Lung (tissue), 11 donors: ENCODE measurements at regions not wholly inside any gene's neighbourhood (a gene's known extent, or its start where the extent isn't known, plus 50 kb on each side); places are given as distances from the start of the nearest gene placed in this dataset.
"Not testable (repeated sequence)": the region's sequence is repeated elsewhere in the genome, so short reads cannot be mapped to it uniquely, and the experiment has no call there.

Experiments used
- ATAC-seq: fragments of 200-7000 bp; cut with Tn5 transposase; one replicate; pipeline ENCODE4 v1.9.1; 2020; ENCODE audit warnings: moderate number of reproducible peaks; ENCODE audit not compliant: insufficient read depth, low FRiP score
- DNase-seq, 3 donors: peaks; one replicate each; pipeline ENCODE4 v3.0.0-alpha.2; 2013 to 2017
- H3K27ac ChIP-seq, 2 donors: one replicate each; pipeline ENCODE4 v1.5.1; 2013; ENCODE audit warnings: mild to moderate bottlenecking in 2 of 2, moderate library complexity in 2 of 2, control low read depth in 1 of 2, inconsistent platforms in 1 of 2, low read depth in 1 of 2, low read length in 1 of 2
- H3K27me3 ChIP-seq, 3 donors: one replicate each; pipeline ENCODE4 v1.5.1; 2013; ENCODE audit warnings: low read length in 2 of 3; ENCODE audit not compliant: control insufficient read depth in 3 of 3, insufficient read depth in 3 of 3
- H3K36me3 ChIP-seq, 4 donors: one replicate each; pipeline ENCODE4 v1.5.1; 2013; ENCODE audit warnings: low read length in 4 of 4, mild to moderate bottlenecking in 1 of 4, moderate library complexity in 1 of 4; ENCODE audit not compliant: control insufficient read depth in 4 of 4, insufficient read depth in 4 of 4
- H3K4me1 ChIP-seq, 5 donors: one replicate each; pipeline ENCODE4 v1.5.1; 2013; ENCODE audit warnings: low read length in 5 of 5, mild to moderate bottlenecking in 2 of 5, moderate library complexity in 1 of 5; ENCODE audit not compliant: control insufficient read depth in 5 of 5, insufficient read depth in 5 of 5
- H3K4me3 ChIP-seq: one replicate; pipeline ENCODE4 v1.5.1; 2013; ENCODE audit warnings: mild to moderate bottlenecking, control low read depth, moderate library complexity
- H3K9ac ChIP-seq, 2 donors: one replicate each; pipeline ENCODE4 v1.5.1; 2013; ENCODE audit warnings: low read length in 2 of 2, control low read depth in 1 of 2; ENCODE audit not compliant: insufficient read depth in 1 of 2
- H3K9me3 ChIP-seq, 4 donors: one replicate each; pipeline ENCODE4 v1.5.1; 2013; ENCODE audit warnings: low read length in 3 of 4, mild to moderate bottlenecking in 1 of 4, moderate library complexity in 1 of 4; ENCODE audit not compliant: control insufficient read depth in 4 of 4, insufficient read depth in 3 of 4
- CTCF ChIP-seq: IDR thresholded peaks from 2 replicates; pipeline ENCODE4 v1.5.1; 2012; ENCODE audit warnings: mild to moderate bottlenecking; ENCODE audit errors: control extremely low read depth, extremely low read depth
- WGBS, 2 donors: extraction: QIAGEN DNeasy Blood & Tissue Kit; methylation state at CpG; one replicate each; pipeline ENCODE4 v1.1.7; 2013; 5-methylcytosine and 5-hydroxymethylcytosine counted together
- donor health status: control.
- donor health status: control.
- donor health status: Bipolar disorder and iron deficiency.
- donor health status: healthy.
- donor health status: DM: yes; HTN: yes; CAD: no.

GRCh38 chr6:15935661-15936060 is 193.2 kb upstream of the MYLIP start:
- ATAC-seq (no peak), DNase-seq (no peak)
- 57 to 75% methylated on average over 1 of the region's 1 CpG for WGBS, 2 donors
- no peak overlapping the region for H3K9ac ChIP-seq
- no peaks in the 10 kb centered on the region for H3K27me3 ChIP-seq
- peaks cover 0 to 5% (median 0%) of the 10 kb centered on the region in 5 donors for H3K4me1 ChIP-seq
- H3K36me3 ChIP-seq = no peaks in the 10 kb centered on the region
- no peak overlapping the region for H3K4me3 ChIP-seq
- no peak for TF ChIP-seq CTCF
- no peak overlapping the region for H3K27ac ChIP-seq
- H3K9me3 ChIP-seq = peaks cover 0 to 7% (median 2%) of the 10 kb centered on the region in 4 donors

DNA sequence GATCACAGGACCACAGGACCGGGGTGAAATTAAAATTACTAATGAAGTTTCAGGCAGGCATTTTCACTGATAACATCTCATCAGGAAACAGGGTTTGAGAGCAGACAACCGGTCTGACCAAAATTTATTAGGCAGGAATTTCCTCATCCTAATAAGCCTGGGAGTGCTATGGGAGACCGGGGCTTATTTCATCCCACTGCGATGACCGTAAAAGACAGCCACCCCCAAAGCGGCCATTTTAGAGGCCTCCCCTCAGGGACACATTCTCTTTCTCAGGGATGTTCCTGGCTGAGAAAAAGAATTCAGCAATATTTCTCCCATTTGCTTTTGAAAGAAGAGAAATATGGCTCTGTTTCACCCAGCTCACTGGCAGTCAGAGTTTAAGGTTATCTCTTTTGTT is 197.2 kb upstream of the MYLIP start:
- not testable (repeated sequence) for H3K4me1 ChIP-seq, H3K9me3 ChIP-seq, H3K27me3 ChIP-seq, H3K27ac ChIP-seq, H3K9ac ChIP-seq, ATAC-seq, H3K36me3 ChIP-seq, DNase-seq, H3K4me3 ChIP-seq
- WGBS, 2 donors = 84 to 94% methylated on average over 6 of the region's 6 CpGs

GRCh38 chr6:15930207-15930606 is 198.7 kb upstream of the MYLIP start:
- ATAC-seq = no peak
- no peak for TF ChIP-seq CTCF
- peaks cover 0 to 6% (median 3%) of the 10 kb centered on the region in 4 donors for H3K9me3 ChIP-seq
- H3K27me3 ChIP-seq = no peaks in the 10 kb centered on the region
- 77 to 78% methylated on average over 3 of the region's 3 CpGs for WGBS, 2 donors
- H3K4me3 ChIP-seq = no peak overlapping the region
- H3K36me3 ChIP-seq = no peaks in the 10 kb centered on the region
- H3K4me1 ChIP-seq = no peaks in the 10 kb centered on the region
- no peak for DNase-seq
- no peak overlapping the region for H3K9ac ChIP-seq
- no peak overlapping the region for H3K27ac ChIP-seq

- H3K36me3 ChIP-seq = no peaks in the 10 kb centered on the region
- no peaks in the 10 kb centered on the region for H3K27me3 ChIP-seq
- WGBS, 2 donors = 21 to 39% methylated on average over 1 of the region's 1 CpG
- H3K27ac ChIP-seq = no peak overlapping the region
- no peak for TF ChIP-seq CTCF
- H3K9ac ChIP-seq = no peak overlapping the region
- H3K4me3 ChIP-seq = no peak overlapping the region
- DNase-seq = no peak
- H3K9me3 ChIP-seq = peaks cover 0 to 6% (median 3%) of the 10 kb centered on the region in 4 donors
- no peaks in the 10 kb centered on the region for H3K4me1 ChIP-seq
- ATAC-seq = no peak
Measured at GRCh38 chr6:15929685-15930084, 199.2 kb upstream of the MYLIP start.
